Left ventricle myocardium superior (tissue), 1 donor: ENCODE measurements at regions not wholly inside any gene's neighbourhood (a gene's known extent, or its start where the extent isn't known, plus 50 kb on each side); places are given as distances from the start of the nearest gene placed in this dataset.
"Not testable (repeated sequence)": the region's sequence is repeated elsewhere in the genome, so short reads cannot be mapped to it uniquely, and the experiment has no call there.

ENCODE experiments used
- ATAC-seq: fragments of 200-7000 bp; cut with Tn5 transposase; one replicate; pipeline ENCODE4 v1.9.1; 2020; ENCODE audit warnings: mild to moderate bottlenecking, moderate library complexity
- DNase-seq: peaks from one replicate; pipeline ENCODE4 v3.0.0-alpha.2; 2020
- intact Hi-C: fragments of 100-400 bp; cut with micrococcal nuclease; formaldehyde crosslinking; loops from one replicate; pipeline ENCODE4 v1.11.0; 2022
- donor health status: DM: no; HTN: yes; CAD: no; lungs with severe emphysema.

DNA sequence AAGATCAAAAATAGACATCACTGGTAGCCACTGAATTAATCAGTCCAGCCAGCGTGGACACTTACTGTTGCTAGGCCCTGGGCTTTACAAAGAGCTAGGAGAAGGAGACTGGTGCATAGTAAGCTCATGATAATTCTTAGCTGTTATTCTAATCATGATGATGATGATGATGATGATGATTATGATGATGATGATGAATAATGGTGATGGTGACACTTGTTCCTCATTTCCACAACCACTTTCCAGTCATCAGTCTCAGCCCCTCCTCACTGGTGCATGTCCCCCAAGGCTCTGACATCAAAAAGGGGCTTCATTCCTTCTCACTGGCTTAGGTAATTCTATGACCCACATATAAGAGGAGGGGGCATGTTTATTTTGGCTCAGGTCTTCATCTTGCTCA lies 701.0 kb downstream of the PTPRU start:
- no peak for DNase-seq
- ATAC-seq: no peak
- intact Hi-C loops: no loop called here

DNA sequence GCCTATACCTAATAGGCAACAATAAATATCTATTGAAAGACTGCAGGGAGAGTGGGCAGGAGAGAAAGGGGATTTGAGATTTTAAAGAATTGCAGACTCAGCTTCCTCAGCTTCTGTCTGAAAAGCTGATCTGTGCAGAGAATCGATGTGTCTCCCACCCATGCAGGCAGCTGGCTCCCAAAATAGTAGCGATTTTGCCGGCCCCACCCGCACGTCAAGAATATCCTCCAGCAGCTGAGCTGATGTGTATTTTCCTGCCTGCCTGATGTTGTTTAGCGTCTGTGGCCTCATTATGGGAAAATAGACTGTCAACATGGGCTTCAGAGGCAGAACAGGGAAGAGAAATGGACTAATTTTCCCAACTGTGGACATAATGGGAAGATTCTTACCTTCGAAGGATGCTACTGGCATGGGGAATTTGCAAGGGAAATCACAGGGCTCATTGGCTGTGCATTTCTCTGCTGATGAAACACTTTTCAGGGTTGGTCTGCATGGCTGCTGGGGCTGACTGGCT lies 699.8 kb downstream of the PTPRU start:
- ATAC-seq (no peak), DNase-seq (no peak)
- intact Hi-C loops: no loop called here

DNA sequence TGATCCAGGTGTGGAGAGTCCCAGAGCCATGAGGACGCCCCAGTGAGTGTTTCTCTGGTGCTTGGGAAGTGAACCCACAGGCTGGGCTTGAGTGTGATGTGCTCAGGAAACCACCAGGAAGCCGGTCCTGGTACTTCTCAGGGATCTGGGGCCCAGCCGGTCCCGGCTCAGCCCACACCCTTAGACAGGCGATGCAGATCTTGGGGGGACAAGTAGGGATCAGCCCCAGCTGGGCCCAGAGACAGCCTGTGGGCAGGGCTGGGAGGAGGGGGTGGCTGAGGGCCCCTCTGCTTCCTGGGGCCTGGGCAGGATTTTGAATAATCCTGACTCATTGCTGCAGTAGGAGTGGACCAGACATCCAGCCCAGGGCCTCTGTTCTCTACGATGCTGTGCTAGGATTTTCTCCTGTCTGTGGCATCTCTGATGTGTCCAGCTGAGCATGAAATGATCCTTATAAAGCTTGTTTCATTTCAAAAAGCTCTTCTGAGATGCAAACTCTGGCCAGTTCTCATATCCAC lies 698.0 kb downstream of the PTPRU start:
- no peak for ATAC-seq
- intact Hi-C loops: no loop called here
- no peak for DNase-seq

DNA sequence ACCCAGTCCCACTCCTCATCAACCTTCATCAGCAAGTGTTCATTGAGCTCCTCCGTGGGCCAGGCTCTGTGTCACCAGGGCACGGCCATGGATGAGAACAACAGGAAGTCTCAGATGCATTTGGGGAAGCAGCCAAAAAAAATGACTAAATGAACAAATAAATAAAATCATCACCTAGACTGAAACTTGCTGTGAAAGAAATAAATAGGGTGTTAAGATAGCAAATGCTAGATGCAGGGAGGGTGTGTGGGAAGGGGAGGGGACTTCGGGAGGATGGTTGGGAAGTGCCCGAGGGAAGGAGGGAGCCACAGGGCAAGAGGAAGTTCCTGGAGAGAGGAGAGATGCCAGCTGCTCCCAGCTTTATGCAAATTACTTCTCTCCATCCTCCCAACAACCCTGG lies 696.7 kb downstream of the PTPRU start:
- no peak for ATAC-seq
- no peak for DNase-seq
- intact Hi-C loops: no loop called here

DNA sequence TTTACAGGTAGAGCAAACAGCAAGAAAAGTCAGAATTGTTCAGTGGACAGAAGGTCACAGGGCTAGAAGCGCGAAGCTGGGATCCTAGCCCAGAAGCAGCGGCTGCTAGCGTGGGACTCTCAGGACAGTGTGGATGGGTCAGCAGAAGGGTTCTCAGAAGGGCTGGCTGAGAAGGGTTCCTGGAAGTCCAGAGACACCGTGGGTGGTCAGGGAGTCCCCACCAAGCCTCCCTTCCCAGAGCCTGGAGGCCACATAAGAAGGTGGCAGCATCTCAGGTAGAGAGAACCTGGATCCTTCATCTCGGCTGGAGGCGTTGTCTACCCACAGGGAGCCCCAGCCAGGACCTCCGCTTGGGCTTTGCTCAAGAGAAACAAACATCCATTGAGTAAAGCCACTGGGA lies 696.3 kb downstream of the PTPRU start:
- no peak for ATAC-seq
- intact Hi-C loops: no loop called here
- no peak for DNase-seq

DNA sequence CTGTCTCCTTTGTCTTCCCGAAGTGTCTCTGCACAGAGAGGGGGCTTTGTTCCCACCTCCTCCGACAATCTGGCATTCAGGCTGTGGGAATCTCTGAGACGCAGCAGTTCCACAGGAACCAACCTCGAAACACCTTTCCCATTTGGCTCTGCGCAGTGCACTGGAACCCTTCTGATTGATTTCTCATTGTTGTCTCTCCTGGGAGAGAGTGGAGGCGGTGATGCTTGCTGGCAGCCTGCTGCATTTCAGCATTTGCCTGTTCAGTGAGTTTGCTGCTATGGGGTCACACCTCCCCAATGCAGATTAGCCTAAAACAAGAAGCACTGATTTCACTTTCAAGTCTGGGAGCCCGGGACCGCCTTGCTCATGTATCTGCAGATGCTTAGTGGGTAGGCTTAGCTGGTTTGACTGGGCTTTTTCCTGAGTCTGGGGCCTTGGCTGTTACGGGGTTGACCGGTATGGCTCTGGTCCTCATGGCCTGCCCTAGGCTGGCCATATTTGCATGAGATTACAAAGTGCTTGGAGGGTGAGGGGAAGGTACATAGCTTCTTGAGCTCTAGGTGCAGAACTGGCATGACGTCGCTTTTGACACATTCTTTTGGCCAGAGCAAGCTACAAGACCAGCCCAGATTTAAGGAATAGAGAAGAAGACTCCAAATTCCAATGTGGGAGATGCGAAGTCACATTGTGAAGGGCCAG lies 695.3 kb downstream of the PTPRU start:
- no peak for DNase-seq
- ATAC-seq: no peak
- intact Hi-C loops: no loop called here

DNA sequence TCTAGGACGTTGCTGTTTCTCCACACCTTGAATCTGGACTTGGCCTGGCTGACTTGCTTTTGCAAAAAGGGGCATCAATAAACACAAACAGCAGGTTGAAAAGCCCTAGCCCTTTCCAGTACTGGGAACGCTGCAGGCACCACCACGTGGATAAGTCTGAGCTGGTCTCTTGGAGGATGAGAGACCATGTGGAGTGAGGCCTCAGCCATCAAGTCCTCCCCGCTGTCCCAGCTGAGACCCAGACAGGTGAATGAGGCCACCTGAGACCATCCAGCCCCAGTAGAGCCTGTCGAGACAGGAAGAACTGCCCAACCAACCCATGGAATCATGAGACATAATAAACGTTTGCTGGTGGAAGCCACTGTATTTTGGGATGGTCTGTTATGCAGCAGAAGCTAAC lies 688.7 kb downstream of the PTPRU start:
- ATAC-seq: no peak
- intact Hi-C loops: no loop called here

DNA sequence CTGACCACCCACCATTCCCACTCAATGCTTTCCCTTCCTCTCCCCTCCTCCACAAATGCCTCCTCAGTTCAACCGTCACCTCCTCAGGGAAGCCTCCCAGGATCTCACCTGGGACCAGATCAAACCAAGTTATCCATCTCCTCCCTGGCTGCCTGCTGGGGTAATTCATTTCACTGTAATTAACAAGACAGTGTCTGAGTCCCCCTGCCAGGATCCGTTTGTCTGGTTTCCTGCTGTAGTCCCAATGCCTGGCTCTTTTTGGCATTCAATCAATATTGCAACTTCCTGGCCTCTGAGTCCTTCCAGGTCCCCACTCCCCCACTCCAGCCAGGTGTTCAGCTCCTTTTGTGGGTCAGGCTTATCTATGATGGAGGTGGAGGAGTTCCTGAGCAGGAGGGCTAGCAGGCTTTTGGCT lies 687.7 kb downstream of the PTPRU start:
- no peak for ATAC-seq
- no peak for DNase-seq
- intact Hi-C loops: no loop called here

More for the DNA sequence above, 688.7 kb downstream of the PTPRU start:
- DNase-seq: no peak

DNA sequence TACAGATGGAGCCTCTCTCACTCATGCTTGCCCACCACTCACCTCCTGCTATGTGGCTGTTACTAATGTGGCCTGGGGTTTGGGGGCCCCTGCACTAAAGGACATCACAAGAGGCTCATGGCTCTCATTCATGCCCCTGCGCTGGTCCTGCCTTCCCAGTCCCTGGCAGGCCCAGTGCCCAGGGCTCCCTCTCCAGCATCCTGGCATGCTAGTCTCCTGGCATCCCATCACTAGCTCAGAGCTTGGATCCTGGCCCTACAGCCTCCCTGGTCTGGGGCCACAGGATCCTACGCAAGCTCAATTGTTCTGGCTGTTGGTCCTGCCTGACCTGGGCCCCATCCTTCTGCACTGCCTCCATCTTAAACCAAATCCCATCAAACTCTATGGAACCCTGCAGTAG lies 685.4 kb downstream of the PTPRU start:
- DNase-seq (no peak), ATAC-seq (no peak)
- intact Hi-C loops: no loop called here

DNA sequence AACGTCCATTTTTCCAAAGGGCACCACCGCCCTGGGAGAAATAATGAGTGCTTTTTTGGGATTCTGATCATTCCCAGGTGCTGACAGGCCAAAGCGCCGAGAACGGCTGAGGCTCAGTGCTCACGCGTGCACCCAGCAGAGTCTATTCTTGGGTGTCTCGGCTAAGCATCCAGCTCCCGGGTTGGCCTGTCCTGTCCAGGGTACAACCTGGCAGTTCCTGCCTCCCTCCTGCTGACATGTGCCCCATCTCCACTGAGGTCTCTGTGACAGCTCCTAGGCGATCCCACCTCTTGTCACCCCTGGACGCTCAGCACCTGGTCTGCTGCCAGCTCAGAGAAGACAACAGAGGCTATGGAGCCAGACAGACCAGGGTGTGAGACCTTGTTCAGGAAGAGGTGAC lies 684.5 kb downstream of the PTPRU start:
- intact Hi-C loops: no loop called here
- DNase-seq (no peak), ATAC-seq (peak; percentile 28)

DNA sequence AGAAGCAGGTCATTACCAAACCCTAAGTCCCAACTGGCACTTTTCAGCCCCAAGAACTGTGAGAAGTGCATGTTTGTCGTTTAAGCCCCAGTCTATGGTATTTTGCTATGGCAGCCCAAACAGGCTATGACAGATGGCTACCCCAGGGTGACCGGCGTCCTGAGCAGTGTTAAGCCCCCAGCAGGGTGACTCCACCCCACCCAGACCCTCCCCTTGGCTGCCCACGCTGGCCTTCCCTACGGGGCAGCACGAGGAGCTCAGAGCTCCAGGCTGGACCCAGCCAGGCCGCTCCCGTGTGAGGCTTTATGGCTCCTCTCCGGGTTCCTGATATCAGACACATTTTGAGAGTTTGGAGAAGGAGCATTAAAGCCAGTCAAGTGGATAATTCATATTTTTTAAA lies 684.0 kb downstream of the PTPRU start:
- no peak for ATAC-seq
- no peak for DNase-seq
- intact Hi-C loops: no loop called here

DNA sequence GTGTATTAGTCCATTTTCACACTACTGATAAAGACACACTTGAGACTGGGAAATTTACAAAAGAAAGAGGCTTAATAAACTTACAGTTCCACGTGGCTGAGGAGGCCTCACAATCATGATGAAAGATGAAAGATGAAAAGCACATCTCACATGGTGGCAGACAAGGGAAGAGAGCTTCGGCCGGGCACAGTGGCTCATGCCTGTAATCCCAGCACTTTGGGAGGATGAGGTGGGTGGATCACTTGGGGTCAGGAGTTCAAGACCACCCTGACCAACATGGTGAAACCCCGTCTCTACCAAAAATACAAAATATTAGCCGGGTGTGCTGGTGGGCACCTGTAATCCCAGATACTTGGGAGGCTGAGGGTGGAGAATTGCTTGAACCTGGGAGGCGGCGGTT lies 682.7 kb downstream of the PTPRU start:
- intact Hi-C loops, ATAC-seq, DNase-seq: not testable (repeated sequence)

DNA sequence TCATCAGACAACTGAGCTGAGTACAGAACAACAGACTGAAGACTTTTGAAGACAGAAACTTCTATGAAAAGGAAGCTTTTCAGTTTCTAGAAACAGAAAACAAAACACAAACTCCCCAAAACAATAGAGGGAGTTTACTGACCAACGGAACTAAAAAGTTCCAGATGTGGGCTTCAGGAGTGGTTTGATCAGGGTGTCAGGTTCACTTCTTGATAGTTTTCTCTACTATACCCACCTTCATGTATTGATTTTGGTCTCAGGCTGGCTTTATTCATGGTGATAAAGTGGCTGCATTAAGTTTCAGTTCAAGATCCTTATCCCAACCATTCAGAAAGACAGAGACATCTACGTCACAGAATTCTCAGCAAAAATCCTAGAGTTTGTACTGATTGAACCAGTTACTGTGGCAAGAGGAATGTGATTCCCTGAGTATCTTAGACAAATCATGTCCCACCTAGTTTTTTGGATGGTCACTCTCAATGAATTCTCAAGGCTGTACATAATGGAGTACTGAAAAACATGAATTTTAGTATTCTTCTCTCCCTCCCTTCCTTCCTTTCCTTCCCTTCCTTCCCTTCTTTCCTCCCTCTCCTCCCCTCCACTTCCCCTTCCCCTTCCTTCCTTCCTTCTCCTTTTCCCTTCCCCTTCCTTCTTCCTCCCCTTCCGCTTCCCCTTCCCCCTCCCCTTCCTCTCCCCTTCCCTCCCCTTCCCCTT lies 680.5 kb downstream of the PTPRU start:
- no peak for DNase-seq
- ATAC-seq: no peak
- intact Hi-C loops: no loop called here

DNA sequence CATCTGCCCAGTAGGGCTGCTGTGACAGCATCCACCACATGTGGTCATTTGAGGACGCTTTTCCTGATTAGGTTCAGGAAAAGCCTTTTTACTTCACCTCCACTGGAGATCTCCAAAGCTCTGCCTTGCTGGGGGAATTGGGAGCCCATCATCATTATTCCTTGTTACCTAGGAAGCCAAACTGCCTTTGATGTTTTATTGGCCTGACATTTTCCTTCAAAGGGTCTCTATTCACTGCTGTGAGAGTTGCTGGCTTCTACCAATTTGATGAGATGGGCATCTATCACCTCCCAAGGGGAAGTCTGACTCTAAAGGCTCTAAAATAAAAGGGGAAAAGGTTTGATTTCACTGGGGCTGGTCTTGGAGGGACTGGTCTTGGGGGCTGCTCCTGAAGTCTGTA lies 678.6 kb downstream of the PTPRU start:
- no peak for DNase-seq
- ATAC-seq: no peak
- intact Hi-C loops: no loop called here

DNA sequence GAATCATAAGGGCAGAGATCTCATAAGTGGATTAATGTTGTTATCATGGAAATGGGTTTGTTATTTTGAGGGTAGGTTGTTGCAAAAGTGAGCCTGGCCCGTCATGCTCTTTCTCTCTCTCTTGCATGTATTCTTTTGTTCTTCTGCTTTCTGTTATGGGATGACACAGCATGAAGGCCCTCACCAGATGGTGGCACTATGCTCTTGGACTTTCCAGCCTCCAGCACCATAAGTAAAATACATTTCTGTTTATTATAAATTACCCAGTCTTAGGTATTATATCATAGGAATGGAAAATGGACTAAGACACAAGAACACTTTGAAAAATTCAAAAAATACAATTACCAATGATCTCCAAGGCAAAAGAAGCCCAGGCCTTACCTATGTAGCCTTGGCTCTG lies 676.1 kb downstream of the PTPRU start:
- intact Hi-C loops: no loop called here
- no peak for DNase-seq
- ATAC-seq: no peak

DNA sequence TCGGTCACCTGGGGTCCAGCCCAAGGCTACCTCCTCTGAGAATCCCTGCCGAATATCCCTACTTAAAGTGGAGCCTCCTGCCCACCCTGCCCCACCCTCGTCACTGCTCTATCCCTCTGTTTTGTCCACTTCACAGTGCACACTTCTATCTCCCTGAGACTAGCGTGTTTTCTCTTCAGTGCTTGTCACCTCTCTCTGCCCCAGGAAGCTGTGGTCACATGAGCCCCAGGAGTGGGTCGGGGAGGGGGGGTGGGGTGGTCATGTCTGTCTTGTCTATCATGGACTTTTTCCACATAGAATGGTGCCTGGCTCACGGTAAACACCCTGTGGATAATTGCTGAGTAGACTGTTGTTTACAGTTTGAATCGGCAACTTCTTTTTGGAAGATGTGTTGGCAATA lies 673.6 kb downstream of the PTPRU start:
- no peak for DNase-seq
- intact Hi-C loops: no loop called here
- ATAC-seq: no peak

DNA sequence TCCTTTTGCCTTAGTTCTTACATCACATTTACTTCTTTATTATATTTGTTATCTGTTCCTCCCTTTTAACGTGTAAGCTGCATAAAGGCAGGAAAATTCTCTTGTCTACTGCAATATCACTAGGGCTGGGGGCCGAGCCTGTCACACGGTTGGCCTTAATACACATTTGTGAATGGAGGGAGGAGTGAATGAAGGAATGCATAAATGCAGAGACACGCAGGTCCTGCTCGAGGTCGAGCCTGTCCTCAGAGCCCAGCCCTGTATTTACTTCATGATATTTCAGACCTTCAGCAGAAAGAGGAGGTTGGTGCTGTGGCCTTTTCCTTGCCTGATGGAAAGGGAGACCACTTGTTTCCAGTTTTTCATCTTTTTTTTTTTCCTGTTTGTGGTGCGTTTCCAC lies 671.3 kb downstream of the PTPRU start:
- DNase-seq: no peak
- no peak for ATAC-seq
- intact Hi-C loops: no loop called here

DNA sequence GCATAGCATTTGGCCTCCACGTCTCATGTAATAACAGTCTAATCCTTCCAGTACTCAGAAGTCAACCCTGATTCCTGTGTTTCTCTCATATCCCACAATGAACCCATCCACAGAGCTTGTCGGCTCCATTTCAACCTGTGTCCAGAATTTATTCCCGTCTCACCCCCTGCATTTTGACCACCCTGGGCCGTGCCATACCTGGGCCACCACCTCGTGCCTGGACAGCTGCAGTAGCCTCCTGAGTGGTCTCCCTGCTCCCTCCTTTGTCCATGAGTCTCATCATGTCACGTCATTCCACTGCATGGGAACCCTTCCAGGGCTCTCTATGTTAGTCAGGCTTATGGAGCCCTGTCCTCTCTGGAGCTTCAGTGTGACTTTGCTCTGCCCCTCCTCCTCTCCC lies 670.6 kb downstream of the PTPRU start:
- DNase-seq (no peak), ATAC-seq (no peak)

DNA sequence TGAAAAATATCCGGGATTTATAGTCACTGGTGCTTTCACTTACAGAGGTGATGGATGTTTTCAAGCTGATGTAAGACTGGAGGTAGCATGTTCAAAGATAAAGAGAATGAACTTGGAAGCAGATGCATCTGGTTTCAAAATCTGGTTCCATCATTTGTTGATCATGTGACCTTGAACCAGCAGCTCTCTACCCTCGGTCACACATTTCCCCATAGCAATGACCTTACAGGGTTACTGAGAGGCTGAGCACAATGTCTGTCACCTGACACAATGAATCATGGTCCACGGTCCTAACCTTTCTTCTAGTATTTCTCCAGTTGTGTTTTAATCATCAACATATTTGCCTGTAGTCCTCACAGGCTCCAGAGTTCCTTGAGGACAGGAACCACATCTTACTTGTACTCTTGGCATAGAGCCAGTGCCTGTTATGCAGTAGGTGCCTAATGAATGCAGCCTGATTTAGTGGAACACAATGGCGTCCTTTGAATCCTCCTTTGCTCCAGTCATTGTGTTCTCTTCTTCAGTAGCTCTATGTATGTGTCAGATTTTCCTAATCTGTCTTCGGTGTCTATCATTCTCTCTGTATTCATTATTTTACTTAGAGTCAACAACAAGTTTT lies 667.3 kb downstream of the PTPRU start:
- intact Hi-C loops: no loop called here
- no peak for DNase-seq
- ATAC-seq: no peak

More for the DNA sequence above, 670.6 kb downstream of the PTPRU start:
- intact Hi-C loops: no loop called here

DNA sequence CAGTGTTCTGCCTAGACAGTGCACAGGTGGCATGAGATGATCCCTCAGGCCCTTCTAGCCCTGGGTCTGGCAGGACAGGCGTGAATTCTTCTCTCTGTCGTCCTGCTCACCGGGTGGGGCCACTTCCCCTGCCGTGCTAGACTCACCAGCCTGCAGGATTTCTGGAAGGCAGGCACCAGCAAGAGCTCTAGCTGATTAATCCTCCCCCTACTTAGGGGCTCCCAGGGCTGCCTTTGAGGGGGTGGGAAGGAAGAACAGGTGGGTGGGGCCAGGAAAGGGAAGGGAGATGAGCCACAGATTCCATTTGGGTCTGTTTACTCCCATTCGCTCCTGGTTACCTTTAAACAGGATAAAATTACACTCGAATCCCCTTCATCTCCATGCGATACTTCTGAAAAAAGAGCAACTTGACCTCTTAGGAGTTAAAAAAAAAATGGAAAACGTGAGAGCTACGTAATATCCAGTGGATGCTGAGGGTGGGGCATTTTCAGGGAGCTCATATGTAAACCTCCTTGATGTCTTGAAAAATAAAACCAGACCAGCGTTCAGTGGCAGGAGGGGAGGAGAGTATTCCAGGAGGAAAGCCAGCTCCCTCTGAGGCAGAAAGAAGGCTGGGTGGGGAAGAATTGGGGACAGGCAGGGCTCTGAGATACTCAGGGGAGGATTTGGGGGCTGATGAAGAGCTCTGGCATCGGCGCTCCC lies 665.5 kb downstream of the PTPRU start:
- ATAC-seq (peak; percentile 9), DNase-seq (no peak)
- intact Hi-C loops: no loop called here
